H9 (cell line): ENCODE measurements at regions not wholly inside any gene's neighbourhood (a gene's known extent, or its start where the extent isn't known, plus 50 kb on each side); places are given as distances from the start of the nearest gene placed in this dataset.

Source experiments
- DNase-seq: peaks from one replicate; pipeline ENCODE4 v3.0.0-alpha.2; 2017
- H2AFZ ChIP-seq: one replicate; pipeline ENCODE4 v1.6.1; 2013; ENCODE audit warnings: mild to moderate bottlenecking, low read length, control low read depth, moderate library complexity
- H2AK5ac ChIP-seq: 2 replicates; pipeline ENCODE4 v1.6.1; 2013; ENCODE audit warnings: low read length, control low read depth, mixed read lengths; ENCODE audit not compliant: insufficient read length
- H2BK120ac ChIP-seq: one replicate; pipeline ENCODE4 v1.6.1; 2013; ENCODE audit warnings: low read depth, mild to moderate bottlenecking, low read length, control low read depth, inconsistent platforms; ENCODE audit not compliant: poor library complexity, severe bottlenecking
- H2BK12ac ChIP-seq: 2 replicates; pipeline ENCODE4 v1.6.1; 2013; ENCODE audit warnings: low read length, control low read depth, mixed read lengths, low read depth; ENCODE audit not compliant: insufficient read length
- H2BK15ac ChIP-seq: 2 replicates; pipeline ENCODE4 v1.6.1; 2013; ENCODE audit warnings: low read depth, low read length, control low read depth
- H2BK20ac ChIP-seq: one replicate; pipeline ENCODE4 v1.6.1; 2013; ENCODE audit warnings: low read depth, mild to moderate bottlenecking, low read length, control low read depth, inconsistent platforms; ENCODE audit not compliant: poor library complexity, severe bottlenecking
- H2BK5ac ChIP-seq: 2 replicates; pipeline ENCODE4 v1.6.1; 2013; ENCODE audit warnings: low read length, control low read depth, mixed read lengths; ENCODE audit not compliant: insufficient read length
- H3K14ac ChIP-seq: 2 replicates; pipeline ENCODE4 v1.6.1; 2013; ENCODE audit warnings: low read length, control low read depth; ENCODE audit not compliant: insufficient read depth
- H3K18ac ChIP-seq: 2 replicates; pipeline ENCODE4 v1.6.1; 2013; ENCODE audit warnings: low read depth, mild to moderate bottlenecking, mixed read lengths, low read length, control low read depth; ENCODE audit not compliant: insufficient read length
- H3K23ac ChIP-seq: 2 replicates; pipeline ENCODE4 v1.6.1; 2013; ENCODE audit warnings: low read length, control low read depth, mixed read lengths, low read depth; ENCODE audit not compliant: insufficient read length
- H3K23me2 ChIP-seq: 2 replicates; pipeline ENCODE4 v1.6.1; 2013; ENCODE audit warnings: low read depth, mild to moderate bottlenecking, mixed read lengths, low read length, control low read depth; ENCODE audit not compliant: insufficient read length, poor library complexity, severe bottlenecking
- H3K27ac ChIP-seq: 2 replicates; pipeline ENCODE4 v1.5.1; 2013; ENCODE audit warnings: low read length, control low read depth, mixed read lengths, low read depth; ENCODE audit not compliant: insufficient read length
- H3K27me3 ChIP-seq: 2 replicates; pipeline ENCODE4 v1.6.1; 2013; ENCODE audit warnings: low read length, control low read depth, inconsistent platforms; ENCODE audit not compliant: insufficient read depth
- H3K4ac ChIP-seq: 2 replicates; pipeline ENCODE4 v1.6.1; 2013; ENCODE audit warnings: low read depth, mild to moderate bottlenecking, control low read depth, inconsistent platforms, low read length, moderate library complexity
- H3K4me1 ChIP-seq: 2 replicates; pipeline ENCODE4 v1.6.1; 2013; ENCODE audit warnings: low read length, control low read depth, inconsistent platforms; ENCODE audit not compliant: insufficient read depth
- H3K4me2 ChIP-seq: 2 replicates; pipeline ENCODE4 v1.6.1; 2013; ENCODE audit warnings: low read length, control low read depth, mixed read lengths; ENCODE audit not compliant: insufficient read length, insufficient read depth
- H3K56ac ChIP-seq: 2 replicates; pipeline ENCODE4 v1.6.1; 2013; ENCODE audit warnings: low read depth, mild to moderate bottlenecking, mixed read lengths, low read length, control low read depth; ENCODE audit not compliant: insufficient read length
- H3K79me1 ChIP-seq: 2 replicates; pipeline ENCODE4 v1.6.1; 2013; ENCODE audit warnings: low read depth, mild to moderate bottlenecking, moderate library complexity, low read length, control low read depth, inconsistent platforms; ENCODE audit not compliant: insufficient read depth, poor library complexity, severe bottlenecking
- H3K79me2 ChIP-seq: 2 replicates; pipeline ENCODE4 v1.6.1; 2013; ENCODE audit warnings: low read length, control low read depth, inconsistent platforms; ENCODE audit not compliant: insufficient read depth
- H3K9ac ChIP-seq: 2 replicates; pipeline ENCODE4 v1.6.1; 2013; ENCODE audit warnings: low read length, control low read depth, mixed read lengths; ENCODE audit not compliant: insufficient read length; ENCODE audit errors: extremely low read depth
- H3K9me3 ChIP-seq: one replicate; pipeline ENCODE4 v1.6.1; 2013; ENCODE audit warnings: low read depth, low read length, inconsistent platforms; ENCODE audit not compliant: control insufficient read depth
- H3T11ph ChIP-seq: one replicate; pipeline ENCODE4 v1.6.1; 2013; ENCODE audit warnings: mild to moderate bottlenecking, low read length, control low read depth, inconsistent platforms
- H4K20me1 ChIP-seq: one replicate; pipeline ENCODE4 v1.6.1; 2013; ENCODE audit not compliant: control insufficient read depth, insufficient read length, insufficient read depth
- H4K5ac ChIP-seq: 2 replicates; pipeline ENCODE4 v1.6.1; 2013; ENCODE audit warnings: low read depth, mild to moderate bottlenecking, mixed read lengths, low read length, control low read depth; ENCODE audit not compliant: insufficient read length
- H4K8ac ChIP-seq: replicated peaks from 2 replicates; pipeline ENCODE4 v1.6.1; 2013; ENCODE audit warnings: low read length, control low read depth, mixed read lengths, low read depth; ENCODE audit not compliant: insufficient read length
- H4K91ac ChIP-seq: 2 replicates; pipeline ENCODE4 v1.6.1; 2013; ENCODE audit warnings: low read depth, mild to moderate bottlenecking, moderate library complexity, mixed read lengths, low read length, control low read depth; ENCODE audit not compliant: insufficient read length
- H3K27ac Mint-ChIP-seq, 3 experiments: 2 replicates in 2 of 3; 3 replicates in 1 of 3; pipeline ENCODE4 v1.8.0; 2020 to 2021; ENCODE audit warnings: mixed read lengths in 3 of 3, mild to moderate bottlenecking in 1 of 3, moderate library complexity in 1 of 3
- H3K27me3 Mint-ChIP-seq: 2 replicates; pipeline ENCODE4 v1.8.0; 2021; ENCODE audit warnings: low read depth, mild to moderate bottlenecking, moderate library complexity, mixed read lengths
- H3K36me3 Mint-ChIP-seq, 3 experiments: 2 replicates in 2 of 3; 3 replicates in 1 of 3; pipeline ENCODE4 v1.8.0; 2020 to 2021; ENCODE audit warnings: low read depth in 3 of 3, mixed read lengths in 3 of 3; ENCODE audit not compliant: insufficient read depth in 1 of 3
- H3K4me1 Mint-ChIP-seq, 2 experiments: 2 replicates each; pipeline ENCODE4 v1.8.0; 2020; ENCODE audit warnings: mixed read lengths in 2 of 2
- H3K4me3 Mint-ChIP-seq, 2 experiments: 2 replicates in 1 of 2; 3 replicates in 1 of 2; pipeline ENCODE4 v1.8.0; 2020 to 2021; ENCODE audit warnings: mild to moderate bottlenecking in 2 of 2, mixed read lengths in 2 of 2, moderate library complexity in 1 of 2
- H3K9me3 Mint-ChIP-seq, 2 experiments: 2 replicates in 1 of 2; 3 replicates in 1 of 2; pipeline ENCODE4 v1.8.0; 2020; ENCODE audit warnings: mild to moderate bottlenecking in 2 of 2, mixed read lengths in 2 of 2, moderate library complexity in 1 of 2
- WGBS: extraction: QIAGEN DNeasy Blood & Tissue Kit; methylation state at CpG from one replicate; pipeline ENCODE4 v1.1.7; 2013; ENCODE audit warnings: missing lambda C conversion rate, low lambda C conversion rate, mixed read lengths; ENCODE audit not compliant: insufficient read length; ENCODE audit errors: extremely low coverage; 5-methylcytosine and 5-hydroxymethylcytosine counted together
- TF ChIP-seq, protein P1 (sequence below): fragments of 200-600 bp; sonication (generic); conservative IDR thresholded peaks from 3 replicates; pipeline ENCODE4 v1.8.0; 2021; ENCODE audit warnings: antibody characterized with exemption, mild to moderate bottlenecking

- Histone ChIP-seq H4K91ac (no peak overlapping the region), H3K56ac (no peak overlapping the region), H3K79me2 (no peaks in the 10 kb centered on the region), H3K79me1 (no peaks in the 10 kb centered on the region), H2AFZ (no peak overlapping the region), H3K14ac (no peak overlapping the region), H3K23me2 (no peaks in the 10 kb centered on the region), H2BK5ac (no peak overlapping the region), H4K5ac (no peak overlapping the region), H2AK5ac (no peak overlapping the region), H3K4me1 (peaks cover 3% of the 10 kb centered on the region), H3K27me3 (no peaks in the 10 kb centered on the region), H3K27ac (no peak overlapping the region), H3T11ph (no peak overlapping the region), H2BK120ac (no peak overlapping the region), H3K9ac (no peak overlapping the region), H2BK15ac (no peak overlapping the region), H3K23ac (no peak overlapping the region), H4K20me1 (no peaks in the 10 kb centered on the region), H3K18ac (no peak overlapping the region), H4K8ac (no peak overlapping the region), H3K4me2 (no peak overlapping the region), H3K4ac (no peak overlapping the region), H2BK20ac (no peak overlapping the region), H2BK12ac (no peak overlapping the region), H3K9me3 (no peaks in the 10 kb centered on the region)
- WGBS: no CpG with 5 or more reads among the region's 3 CpGs
- TF ChIP-seq, protein P1, sequence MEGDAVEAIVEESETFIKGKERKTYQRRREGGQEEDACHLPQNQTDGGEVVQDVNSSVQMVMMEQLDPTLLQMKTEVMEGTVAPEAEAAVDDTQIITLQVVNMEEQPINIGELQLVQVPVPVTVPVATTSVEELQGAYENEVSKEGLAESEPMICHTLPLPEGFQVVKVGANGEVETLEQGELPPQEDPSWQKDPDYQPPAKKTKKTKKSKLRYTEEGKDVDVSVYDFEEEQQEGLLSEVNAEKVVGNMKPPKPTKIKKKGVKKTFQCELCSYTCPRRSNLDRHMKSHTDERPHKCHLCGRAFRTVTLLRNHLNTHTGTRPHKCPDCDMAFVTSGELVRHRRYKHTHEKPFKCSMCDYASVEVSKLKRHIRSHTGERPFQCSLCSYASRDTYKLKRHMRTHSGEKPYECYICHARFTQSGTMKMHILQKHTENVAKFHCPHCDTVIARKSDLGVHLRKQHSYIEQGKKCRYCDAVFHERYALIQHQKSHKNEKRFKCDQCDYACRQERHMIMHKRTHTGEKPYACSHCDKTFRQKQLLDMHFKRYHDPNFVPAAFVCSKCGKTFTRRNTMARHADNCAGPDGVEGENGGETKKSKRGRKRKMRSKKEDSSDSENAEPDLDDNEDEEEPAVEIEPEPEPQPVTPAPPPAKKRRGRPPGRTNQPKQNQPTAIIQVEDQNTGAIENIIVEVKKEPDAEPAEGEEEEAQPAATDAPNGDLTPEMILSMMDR: no peak
- no peaks in the 10 kb centered on the region for H3K27me3 Mint-ChIP-seq
- H3K4me1 Mint-ChIP-seq: peaks cover 14 to 17% of the 10 kb centered on the region in 2 experiments
- peaks cover 0 to 2% (median 0%) of the 10 kb centered on the region in 3 experiments; a peak in 2 of 7 replicates for H3K36me3 Mint-ChIP-seq
- no peak for DNase-seq
- no peak overlapping the region; a peak in 2 of 7 replicates for H3K27ac Mint-ChIP-seq
- H3K9me3 Mint-ChIP-seq: no peaks in the 10 kb centered on the region
- H3K4me3 Mint-ChIP-seq: no peak overlapping the region
These were observed 1005.4 kb downstream of the ADGRL2 start for GRCh38 chr1:82806133-82806532.
